ENCODE measurements at regions not wholly inside any gene's neighbourhood (a gene's known extent, or its start where the extent isn't known, plus 50 kb on each side); places are given as distances from the start of the nearest gene placed in this dataset.

- H3K4me3 Mint-ChIP-seq (ENCODE audit: unreplicated experiment): no peak overlapping the region
- DNase-seq (ENCODE audit: extremely low spot score, unreplicated experiment): no peak
- TF ChIP-seq CTCF (IDR thresholded peaks at IDR 0.05): no peak
- no peaks in the 10 kb centered on the region for H3K36me3 Mint-ChIP-seq (ENCODE audit: unreplicated experiment)
- H3K4me1 Mint-ChIP-seq (ENCODE audit: unreplicated experiment): no peaks in the 10 kb centered on the region
- no peaks in the 10 kb centered on the region for H3K27me3 Mint-ChIP-seq (ENCODE audit: unreplicated experiment)
- H3K27ac Mint-ChIP-seq (ENCODE audit: unreplicated experiment): no peak overlapping the region
- no peaks in the 10 kb centered on the region for H3K9me3 Mint-ChIP-seq (ENCODE audit: unreplicated experiment)
Measured at GRCh38 chr6:23983735-23984134, 142.3 kb upstream of the NRSN1 start.

GRCh38 chr6:23985015-23985414 lies 141.0 kb upstream of the NRSN1 start:
- H3K27ac Mint-ChIP-seq (ENCODE audit: unreplicated experiment): no peak overlapping the region
- H3K9me3 Mint-ChIP-seq (ENCODE audit: unreplicated experiment): no peaks in the 10 kb centered on the region
- H3K4me1 Mint-ChIP-seq (ENCODE audit: unreplicated experiment): no peaks in the 10 kb centered on the region
- no peaks in the 10 kb centered on the region for H3K27me3 Mint-ChIP-seq (ENCODE audit: unreplicated experiment)
- no peak for TF ChIP-seq CTCF (IDR thresholded peaks at IDR 0.05)
- no peak for DNase-seq (ENCODE audit: extremely low spot score, unreplicated experiment)
- H3K36me3 Mint-ChIP-seq (ENCODE audit: unreplicated experiment): no peaks in the 10 kb centered on the region
- no peak overlapping the region for H3K4me3 Mint-ChIP-seq (ENCODE audit: unreplicated experiment)

- H3K27ac Mint-ChIP-seq (ENCODE audit: unreplicated experiment): no peak overlapping the region
Measured at GRCh38 chr6:23989885-23990533, 136.0 kb upstream of the NRSN1 start.

GRCh38 chr6:23994013-23994412 lies 132.0 kb upstream of the NRSN1 start:
- H3K9me3 Mint-ChIP-seq (ENCODE audit: unreplicated experiment): peaks cover 18% of the 10 kb centered on the region
- DNase-seq (ENCODE audit: extremely low spot score, unreplicated experiment): no peak
- H3K4me1 Mint-ChIP-seq (ENCODE audit: unreplicated experiment): no peaks in the 10 kb centered on the region
- H3K27me3 Mint-ChIP-seq (ENCODE audit: unreplicated experiment): no peaks in the 10 kb centered on the region
- TF ChIP-seq CTCF (IDR thresholded peaks at IDR 0.05): no peak
- no peak overlapping the region for H3K27ac Mint-ChIP-seq (ENCODE audit: unreplicated experiment)
- H3K4me3 Mint-ChIP-seq (ENCODE audit: unreplicated experiment): no peak overlapping the region
- no peaks in the 10 kb centered on the region for H3K36me3 Mint-ChIP-seq (ENCODE audit: unreplicated experiment)

More at GRCh38 chr6:23989885-23990533, 136.0 kb upstream of the NRSN1 start:
- H3K4me1 Mint-ChIP-seq (ENCODE audit: unreplicated experiment): no peaks in the 10 kb centered on the region
- TF ChIP-seq CTCF (IDR thresholded peaks at IDR 0.05): no peak
- no peak for DNase-seq (ENCODE audit: extremely low spot score, unreplicated experiment)
- no peaks in the 10 kb centered on the region for H3K27me3 Mint-ChIP-seq (ENCODE audit: unreplicated experiment)
- H3K36me3 Mint-ChIP-seq (ENCODE audit: unreplicated experiment): no peaks in the 10 kb centered on the region
- H3K9me3 Mint-ChIP-seq (ENCODE audit: unreplicated experiment): peaks cover 13% of the 10 kb centered on the region
- no peak overlapping the region for H3K4me3 Mint-ChIP-seq (ENCODE audit: unreplicated experiment)

- Mint-ChIP-seq H3K4me1 (ENCODE audit: unreplicated experiment) (no peaks in the 10 kb centered on the region), H3K36me3 (ENCODE audit: unreplicated experiment) (no peaks in the 10 kb centered on the region), H3K27ac (ENCODE audit: unreplicated experiment) (no peak overlapping the region), H3K27me3 (ENCODE audit: unreplicated experiment) (no peaks in the 10 kb centered on the region), H3K4me3 (ENCODE audit: unreplicated experiment) (no peak overlapping the region), H3K9me3 (ENCODE audit: unreplicated experiment) (no peaks in the 10 kb centered on the region)
- no peak for DNase-seq (ENCODE audit: extremely low spot score, unreplicated experiment)
- no peak for TF ChIP-seq CTCF (IDR thresholded peaks at IDR 0.05)
Measured at GRCh38 chr6:24004062-24004461, 122.0 kb upstream of the NRSN1 start.

Measured in osteocyte (in vitro differentiated cells).